Caki2 (cell line): ENCODE measurements at regions not wholly inside any gene's neighbourhood (a gene's known extent, or its start where the extent isn't known, plus 50 kb on each side); places are given as distances from the start of the nearest gene placed in this dataset.

ENCODE experiments used
- DNase-seq: peaks from one replicate; pipeline ENCODE4 v3.0.0-alpha.2; 2015; ENCODE audit warnings: low read depth
- in situ Hi-C: cut with HindIII; loops from 2 replicates; pipeline ENCODE4 v1.10.0; 2016; ENCODE audit warnings: low sequenced_read_pairs, low pct_unique_long_range_greater_than_20kb, mixed read lengths

- DNase-seq = no peak
- in situ Hi-C loops = no loop called here
These were observed 159.7 kb downstream of the RSL24D1 start for GRCh38 chr15:55037071-55037470.

- in situ Hi-C loops = no loop called here
- DNase-seq = no peak
These were observed 161.0 kb downstream of the RSL24D1 start for GRCh38 chr15:55035749-55036148.

GRCh38 chr15:55033574-55033973, 163.2 kb downstream of the RSL24D1 start:
- in situ Hi-C loops = no loop called here
- DNase-seq = no peak

GRCh38 chr15:55031727-55032126, 165.0 kb downstream of the RSL24D1 start:
- in situ Hi-C loops = no loop called here
- DNase-seq = no peak

GRCh38 chr15:55026381-55026780, 170.4 kb downstream of the RSL24D1 start:
- DNase-seq = no peak
- in situ Hi-C loops = no loop called here

GRCh38 chr15:55017635-55018034, 179.1 kb downstream of the RSL24D1 start:
- in situ Hi-C loops = no loop called here
- no peak for DNase-seq

GRCh38 chr15:55016225-55016624, 180.5 kb downstream of the RSL24D1 start:
- no peak for DNase-seq
- in situ Hi-C loops = no loop called here

GRCh38 chr15:55015093-55015445, 181.7 kb downstream of the RSL24D1 start:
- no peak for DNase-seq
- in situ Hi-C loops = no loop called here

- in situ Hi-C loops = no loop called here
- no peak for DNase-seq
These were observed 182.2 kb downstream of the RSL24D1 start for GRCh38 chr15:55014391-55015092.

GRCh38 chr15:55008421-55008820, 188.3 kb downstream of the RSL24D1 start:
- in situ Hi-C loops = no loop called here
- no peak for DNase-seq

- no peak for DNase-seq
- in situ Hi-C loops = no loop called here
These were observed 189.2 kb downstream of the RSL24D1 start for GRCh38 chr15:55007561-55007960.

GRCh38 chr15:55005679-55006078, 191.1 kb downstream of the RSL24D1 start:
- no peak for DNase-seq
- in situ Hi-C loops = no loop called here

- in situ Hi-C loops = no loop called here
- DNase-seq = no peak
These were observed 192.5 kb downstream of the RSL24D1 start for GRCh38 chr15:55003965-55004873.

- in situ Hi-C loops = no loop called here
- DNase-seq = no peak
These were observed 198.1 kb downstream of the RSL24D1 start for GRCh38 chr15:54998661-54999060.

GRCh38 chr15:54990793-54991192, 205.9 kb downstream of the RSL24D1 start:
- in situ Hi-C loops = no loop called here
- no peak for DNase-seq

- DNase-seq = no peak
- in situ Hi-C loops = no loop called here
These were observed 208.9 kb downstream of the RSL24D1 start for GRCh38 chr15:54987881-54988280.

GRCh38 chr15:54979964-54980363, 216.8 kb downstream of the RSL24D1 start:
- no peak for DNase-seq
- in situ Hi-C loops = no loop called here

- DNase-seq = no peak
- in situ Hi-C loops = no loop called here
These were observed 234.1 kb downstream of the RSL24D1 start for GRCh38 chr15:54962637-54963036.

- in situ Hi-C loops = no loop called here
- no peak for DNase-seq
These were observed 236.5 kb downstream of the RSL24D1 start for GRCh38 chr15:54960266-54960665.

- in situ Hi-C loops = no loop called here
- DNase-seq = no peak
These were observed 255.3 kb downstream of the RSL24D1 start for GRCh38 chr15:54941417-54941816.
